Liver (tissue), 8 donors: ENCODE measurements at regions not wholly inside any gene's neighbourhood (a gene's known extent, or its start where the extent isn't known, plus 50 kb on each side); places are given as distances from the start of the nearest gene placed in this dataset.

Experiments used
- DNase-seq: peaks from one replicate; pipeline ENCODE4 v3.0.0-alpha.2; 2017; ENCODE audit warnings: low spot score
- H3K27ac ChIP-seq, 2 donors: one replicate each; pipeline ENCODE4 v1.7.0; 2013; ENCODE audit warnings: inconsistent platforms in 2 of 2, low read length in 2 of 2, control low read depth in 1 of 2, low read depth in 1 of 2, mild to moderate bottlenecking in 1 of 2
- H3K27me3 ChIP-seq, 4 donors: one replicate each; pipeline versions ENCODE4 v1.6.1 to v1.7.0; 2013; ENCODE audit warnings: low read length in 3 of 4, inconsistent platforms in 1 of 4, mild to moderate bottlenecking in 1 of 4, moderate library complexity in 1 of 4; ENCODE audit not compliant: control insufficient read depth in 4 of 4, insufficient read depth in 4 of 4
- H3K36me3 ChIP-seq, 4 donors: one replicate each; pipeline versions ENCODE4 v1.6.1 to v1.7.0; 2013; ENCODE audit warnings: low read length in 3 of 4, mild to moderate bottlenecking in 3 of 4, low read depth in 1 of 4, moderate library complexity in 1 of 4; ENCODE audit not compliant: control insufficient read depth in 4 of 4, insufficient read depth in 3 of 4
- H3K4me1 ChIP-seq, 4 donors: one replicate each; pipeline versions ENCODE4 v1.6.1 to v1.7.0; 2013; ENCODE audit warnings: low read length in 3 of 4, mild to moderate bottlenecking in 3 of 4, moderate library complexity in 1 of 4; ENCODE audit not compliant: control insufficient read depth in 4 of 4, insufficient read depth in 4 of 4
- H3K4me3 ChIP-seq, 3 donors: one replicate each; pipeline versions ENCODE4 v1.6.1 to v1.7.0; 2013; ENCODE audit warnings: low read length in 3 of 3, control low read depth in 1 of 3, low read depth in 1 of 3, mild to moderate bottlenecking in 1 of 3
- H3K9ac ChIP-seq, 2 donors: one replicate each; pipeline ENCODE4 v1.7.0; 2013; ENCODE audit warnings: low read length in 2 of 2, mild to moderate bottlenecking in 2 of 2, moderate library complexity in 2 of 2, control low read depth in 1 of 2, low read depth in 1 of 2
- H3K9me3 ChIP-seq, 4 donors: one replicate each; pipeline versions ENCODE4 v1.6.1 to v1.7.0; 2013; ENCODE audit warnings: low read length in 3 of 4; ENCODE audit not compliant: control insufficient read depth in 4 of 4
- ATF3 ChIP-seq: IDR thresholded peaks from 2 replicates; pipeline ENCODE4 v1.6.1; 2016; ENCODE audit warnings: antibody characterized with exemption
- CTCF ChIP-seq: fragments of 150-350 bp; IDR thresholded peaks from 2 replicates; pipeline ENCODE4 v1.5.1; 2017; ENCODE audit warnings: improper control_type of control experiment, low read depth, low read length; ENCODE audit not compliant: missing input control
- EGR1 ChIP-seq, 2 donors: IDR thresholded peaks; 2 replicates each; pipeline ENCODE4 v1.6.1; 2016 to 2018; ENCODE audit warnings: antibody characterized with exemption in 2 of 2, low read depth in 2 of 2
- FOXA1 ChIP-seq: IDR thresholded peaks from 2 replicates; pipeline ENCODE4 v1.6.1; 2016; ENCODE audit warnings: antibody characterized with exemption
- FOXA2 ChIP-seq: IDR thresholded peaks from 2 replicates; pipeline ENCODE4 v1.6.1; 2016; ENCODE audit warnings: antibody characterized with exemption
- GABPA ChIP-seq, 2 donors: IDR thresholded peaks in 1 of 2; conservative IDR thresholded peaks in 1 of 2; 2 replicates each; pipeline ENCODE4 v1.6.1; 2016; ENCODE audit warnings: antibody characterized with exemption in 2 of 2, mild to moderate bottlenecking in 1 of 2, moderate library complexity in 1 of 2
- HNF4A ChIP-seq, 2 donors: conservative IDR thresholded peaks; 2 replicates each; pipeline ENCODE4 v1.6.1; 2016; ENCODE audit warnings: antibody characterized with exemption in 2 of 2, mild to moderate bottlenecking in 2 of 2
- HNF4G ChIP-seq: IDR thresholded peaks from 2 replicates; pipeline ENCODE4 v1.6.1; 2016; ENCODE audit warnings: antibody characterized with exemption
- JUND ChIP-seq, 2 donors: IDR thresholded peaks; 2 replicates each; pipeline ENCODE4 v1.6.1; 2016; ENCODE audit warnings: antibody characterized with exemption in 2 of 2
- MAX ChIP-seq: IDR thresholded peaks from 2 replicates; pipeline ENCODE4 v1.6.1; 2016; ENCODE audit warnings: antibody characterized with exemption
- NR2F2 ChIP-seq: IDR thresholded peaks from 2 replicates; pipeline ENCODE4 v1.6.1; 2016; ENCODE audit warnings: antibody characterized with exemption
- RAD21 ChIP-seq, 2 donors: IDR thresholded peaks; 2 replicates each; pipeline ENCODE4 v1.6.1; 2016; ENCODE audit warnings: antibody characterized with exemption in 2 of 2, mild to moderate bottlenecking in 2 of 2
- REST ChIP-seq: IDR thresholded peaks from 2 replicates; pipeline ENCODE4 v1.6.1; 2016; ENCODE audit warnings: antibody characterized with exemption, mild to moderate bottlenecking
- RXRA ChIP-seq, 2 donors: IDR thresholded peaks; 2 replicates each; pipeline ENCODE4 v1.6.1; 2017 to 2018; ENCODE audit warnings: antibody characterized with exemption in 2 of 2, mild to moderate bottlenecking in 1 of 2
- TAF1 ChIP-seq: conservative IDR thresholded peaks from 2 replicates; pipeline ENCODE4 v1.6.1; 2016; ENCODE audit warnings: antibody characterized with exemption, mild to moderate bottlenecking
- YY1 ChIP-seq: IDR thresholded peaks from 2 replicates; pipeline ENCODE4 v1.6.1; 2016; ENCODE audit warnings: antibody characterized with exemption, mild to moderate bottlenecking
- ZBTB33 ChIP-seq: IDR thresholded peaks from 2 replicates; pipeline ENCODE4 v1.6.1; 2016; ENCODE audit warnings: antibody characterized with exemption
- WGBS: extraction: QIAGEN DNeasy Blood & Tissue Kit; methylation state at CpG from one replicate; pipeline ENCODE4 v1.1.7; 2013; 5-methylcytosine and 5-hydroxymethylcytosine counted together
- donor health status: healthy.
- donor health status: healthy.
- donor health status: healthy.
- donor health status: healthy.
- donor health status: healthy.

GRCh38 chr13:103497404-103497803 lies 431.2 kb upstream of the SLC10A2 start:
- Histone ChIP-seq H3K4me3 (no peak overlapping the region), H3K9me3 (no peaks in the 10 kb centered on the region), H3K9ac (no peak overlapping the region), H3K36me3 (no peaks in the 10 kb centered on the region), H3K27me3 (no peaks in the 10 kb centered on the region), H3K4me1 (no peaks in the 10 kb centered on the region), H3K27ac (no peak overlapping the region)
- no peak for TF ChIP-seq EGR1 (IDR thresholded peaks at IDR 0.05; ENCODE audit: low read depth in 2 of 2)
- no peak for TF ChIP-seq GABPA (IDR thresholded peaks at IDR 0.05 in 1 of 2, conservative IDR thresholded peaks at IDR 0.05 in 1 of 2)
- TF ChIP-seq MAX = no peak
- no peak for TF ChIP-seq HNF4G
- no peak for TF ChIP-seq NR2F2
- no peak for TF ChIP-seq YY1
- no peak for TF ChIP-seq REST
- no peak for TF ChIP-seq FOXA2
- no peak for TF ChIP-seq FOXA1
- no peak for TF ChIP-seq ZBTB33
- TF ChIP-seq RAD21 (IDR thresholded peaks at IDR 0.05) = no peak
- WGBS = 89% methylated on average over 1 of the region's 1 CpG
- no peak for DNase-seq

- no peaks in the 10 kb centered on the region for H3K36me3 ChIP-seq
- H3K27me3 ChIP-seq = no peaks in the 10 kb centered on the region
- no peak for TF ChIP-seq REST
- no peak for TF ChIP-seq JUND (IDR thresholded peaks at IDR 0.05)
- no peak for TF ChIP-seq RXRA (IDR thresholded peaks at IDR 0.05)
- TF ChIP-seq HNF4A (conservative IDR thresholded peaks at IDR 0.05) = no peak
- no peak for TF ChIP-seq ATF3
- TF ChIP-seq HNF4G = no peak
- TF ChIP-seq CTCF = no peak
- TF ChIP-seq TAF1 = no peak
- DNase-seq = no peak
- WGBS = 72% methylated on average over 2 of the region's 2 CpGs
- no peak overlapping the region for H3K9ac ChIP-seq
- H3K4me1 ChIP-seq = no peaks in the 10 kb centered on the region
- H3K27ac ChIP-seq = no peak overlapping the region
- H3K9me3 ChIP-seq = no peaks in the 10 kb centered on the region
- no peak overlapping the region for H3K4me3 ChIP-seq
Observed at GRCh38 chr13:103487841-103488240, 421.6 kb upstream of the SLC10A2 start.
